Dermis blood vessel endothelial cell (primary cell): ENCODE measurements at regions not wholly inside any gene's neighbourhood (a gene's known extent, or its start where the extent isn't known, plus 50 kb on each side); places are given as distances from the start of the nearest gene placed in this dataset.

ENCODE experiments used
- DNase-seq: peaks from one replicate; pipeline ENCODE4 v3.0.0; 2010

DNA sequence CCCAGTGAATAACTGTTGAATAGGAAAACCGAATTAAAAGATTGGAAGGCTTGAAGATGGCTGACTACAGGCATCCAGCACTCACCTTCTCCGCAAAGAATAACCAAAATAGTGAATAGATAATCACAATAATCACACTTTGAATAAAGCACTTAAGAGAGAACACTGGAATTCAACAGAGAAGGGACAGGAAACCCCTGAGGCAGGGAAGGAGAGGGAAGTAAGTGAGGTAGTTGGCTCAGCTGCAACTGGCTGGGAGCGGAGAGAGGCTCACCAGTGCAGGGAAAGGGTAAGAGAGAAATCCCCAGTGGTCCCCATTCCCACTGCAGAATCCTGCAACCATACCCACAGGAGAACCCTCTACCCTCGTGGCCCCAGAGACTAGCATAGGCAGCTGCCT, 246.6 kb upstream of the NCKAP5 start:
- DNase-seq: peak; percentile 19

DNA sequence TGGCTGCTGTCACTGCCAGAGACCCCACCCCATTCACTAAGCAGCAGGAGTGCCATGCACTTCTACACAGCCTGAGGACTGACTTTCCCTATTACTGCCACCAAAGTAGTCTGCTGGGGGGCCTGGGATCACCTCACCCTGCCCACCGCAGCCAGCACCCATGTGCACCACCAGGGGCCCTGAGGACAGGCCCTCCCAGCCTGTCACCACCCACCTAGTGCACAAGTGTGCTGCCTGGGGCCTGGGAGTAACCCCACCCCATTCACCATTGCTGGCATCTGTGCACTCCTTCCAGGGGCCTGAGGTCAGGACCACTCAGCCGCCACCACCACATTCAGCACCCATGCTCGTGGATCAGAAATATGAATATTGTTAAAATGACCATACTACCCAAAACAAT, 247.8 kb upstream of the NCKAP5 start:
- DNase-seq: no peak

DNA sequence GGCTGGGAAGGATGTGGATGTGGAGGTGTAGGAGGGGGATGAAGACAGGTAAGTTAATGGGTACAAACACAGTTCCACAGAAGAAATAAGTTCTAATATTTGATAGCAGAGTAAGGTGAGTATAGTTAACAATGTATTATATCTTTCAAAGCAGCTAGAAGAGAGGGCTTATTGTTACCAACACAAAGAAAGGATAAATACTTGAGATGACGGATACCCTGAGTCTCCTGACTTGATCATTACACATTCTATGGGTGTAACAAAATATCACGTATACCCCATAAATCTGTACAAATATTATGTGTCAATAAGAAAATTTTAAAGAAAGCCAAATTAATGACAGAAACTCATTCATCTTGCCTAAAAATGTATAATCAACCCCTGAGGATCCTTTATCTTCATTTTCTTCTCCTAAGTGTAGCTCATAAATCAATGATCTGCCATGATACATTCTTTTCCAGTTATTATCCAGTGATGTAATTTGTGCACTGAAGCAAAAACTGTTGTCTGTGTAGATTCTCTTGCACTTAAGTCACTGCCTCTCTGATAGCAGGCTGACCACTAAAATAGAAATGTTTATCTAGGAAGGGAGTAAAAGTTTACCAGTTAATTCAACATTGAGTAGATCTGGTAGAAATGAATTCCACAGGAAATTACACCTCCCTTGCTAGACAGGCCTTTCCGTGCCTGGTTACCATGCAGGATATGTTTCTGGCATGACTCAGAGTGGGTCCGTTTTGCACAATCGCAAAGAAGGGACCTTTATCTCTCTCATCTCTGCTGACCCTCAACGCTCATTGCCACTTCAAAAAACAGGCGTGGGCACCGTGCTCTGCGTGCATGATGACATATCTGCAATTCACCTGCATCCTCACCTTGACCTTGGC, 249.7 kb upstream of the NCKAP5 start:
- DNase-seq: peak; percentile 96

DNA sequence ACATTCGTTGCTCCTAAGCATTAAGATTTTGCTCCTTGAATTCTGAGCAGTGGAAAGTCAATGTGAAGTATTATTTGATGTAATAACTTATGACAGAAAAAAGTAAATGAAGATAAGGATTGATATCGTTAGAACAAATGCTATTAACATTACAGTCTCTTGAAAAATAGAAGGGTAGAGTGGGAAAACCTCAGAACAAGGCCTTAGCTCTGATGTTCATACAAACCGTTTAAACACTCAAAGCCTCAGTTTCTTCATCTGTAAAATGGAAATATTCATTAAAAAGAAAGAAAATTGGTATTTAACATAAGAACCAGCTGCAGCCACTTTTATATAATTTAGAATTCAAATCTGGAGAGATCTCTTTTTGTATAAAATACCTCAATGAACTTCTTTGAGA, 250.4 kb upstream of the NCKAP5 start:
- DNase-seq: no peak

DNA sequence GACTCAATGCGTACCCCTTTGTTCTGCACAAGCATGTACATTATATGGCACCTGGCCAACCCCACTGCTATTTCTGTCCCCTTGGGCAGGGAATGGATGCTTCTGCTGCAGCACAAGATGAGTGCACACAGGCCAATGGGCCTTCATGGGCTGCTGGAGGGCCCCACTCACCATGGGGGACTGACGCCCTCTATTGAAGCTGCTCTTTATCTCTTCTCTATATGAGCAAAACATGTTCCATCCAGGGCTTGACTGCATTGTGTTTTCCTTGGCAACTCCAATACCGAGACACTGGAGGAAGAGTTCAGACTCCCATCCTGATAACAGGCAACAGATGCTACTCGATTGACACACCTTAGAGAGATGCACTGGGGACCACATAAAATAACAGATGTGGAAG, 251.6 kb upstream of the NCKAP5 start:
- DNase-seq: peak; percentile 32

DNA sequence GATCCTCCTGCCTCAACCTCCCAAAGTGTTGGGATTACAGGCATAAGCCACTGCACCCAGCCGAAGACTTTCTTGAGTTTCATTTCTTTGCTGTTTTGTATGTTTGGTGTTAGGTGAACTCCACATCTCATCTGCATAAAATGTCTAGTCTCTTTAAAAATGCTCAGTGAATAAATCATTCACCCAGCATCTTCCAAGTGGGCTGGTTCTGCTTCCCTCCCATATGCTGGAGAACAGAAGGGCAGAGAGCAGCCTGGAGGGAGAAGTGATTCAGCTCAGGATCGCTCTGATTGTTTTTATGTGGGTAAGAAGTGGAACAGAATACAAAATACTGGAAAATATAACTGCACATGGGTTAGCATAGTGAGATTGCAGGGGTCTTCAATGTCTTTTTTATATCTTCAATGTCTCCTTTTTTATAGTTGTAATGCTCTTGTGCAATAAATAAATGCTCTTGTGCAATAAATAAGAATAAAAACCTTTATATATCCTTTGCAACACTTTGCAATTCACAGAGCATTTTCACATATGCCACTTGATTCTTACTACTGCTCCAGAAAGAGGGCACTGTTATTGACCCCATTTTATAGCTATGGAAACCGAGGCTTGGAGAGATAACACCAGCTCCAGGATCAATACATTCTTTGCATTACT, 253.0 kb upstream of the NCKAP5 start:
- DNase-seq: no peak

DNA sequence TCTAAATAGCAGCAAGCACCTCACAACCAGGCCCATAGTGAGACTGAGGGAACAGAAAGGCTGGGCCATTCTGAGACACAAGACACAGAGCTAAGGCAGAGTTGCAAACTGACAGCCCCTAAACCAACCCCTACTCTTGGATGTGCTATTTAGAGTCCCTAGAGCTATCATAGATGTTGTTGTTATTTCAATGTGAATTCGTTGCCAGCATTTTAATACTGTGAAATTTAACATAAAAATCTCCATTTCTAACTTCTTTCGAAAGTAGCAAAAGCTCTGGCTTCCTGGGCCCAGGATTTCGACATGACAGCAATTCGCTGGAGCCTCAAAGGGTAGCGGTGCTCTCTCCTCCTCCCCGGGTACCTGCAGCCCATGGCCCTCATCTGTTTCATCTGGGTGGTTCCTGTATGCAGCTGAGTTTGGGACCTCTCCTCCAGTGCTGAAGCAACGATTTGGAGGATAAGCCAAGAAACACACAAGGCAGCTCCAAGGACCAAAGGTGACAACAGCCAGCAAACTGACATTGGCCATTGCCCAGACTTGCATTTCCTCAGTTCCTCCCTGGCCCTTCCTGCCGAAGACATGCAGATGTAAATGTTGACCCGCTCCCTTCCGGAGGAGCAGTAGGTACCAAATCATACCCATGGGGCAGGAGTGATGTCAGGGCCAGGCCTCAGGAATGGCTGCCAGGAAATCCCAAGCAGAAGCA, 254.4 kb upstream of the NCKAP5 start:
- DNase-seq: peak; percentile 18

DNA sequence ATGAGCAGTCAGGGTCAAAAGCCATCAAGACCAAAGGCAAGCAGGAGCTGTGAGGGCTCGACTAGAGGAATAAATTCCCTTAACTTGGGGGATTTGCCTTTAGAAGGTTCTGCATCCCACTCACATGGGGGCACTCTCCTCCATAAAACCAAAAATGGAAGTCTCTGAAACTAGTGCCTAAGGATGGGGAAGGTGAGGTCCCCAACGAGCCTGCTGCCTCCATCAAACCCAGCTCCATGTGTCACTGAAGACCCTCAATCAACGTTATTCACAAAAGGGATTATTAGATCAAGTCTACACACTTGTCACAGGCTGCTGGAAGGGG, 254.9 kb upstream of the NCKAP5 start:
- DNase-seq: no peak

DNA sequence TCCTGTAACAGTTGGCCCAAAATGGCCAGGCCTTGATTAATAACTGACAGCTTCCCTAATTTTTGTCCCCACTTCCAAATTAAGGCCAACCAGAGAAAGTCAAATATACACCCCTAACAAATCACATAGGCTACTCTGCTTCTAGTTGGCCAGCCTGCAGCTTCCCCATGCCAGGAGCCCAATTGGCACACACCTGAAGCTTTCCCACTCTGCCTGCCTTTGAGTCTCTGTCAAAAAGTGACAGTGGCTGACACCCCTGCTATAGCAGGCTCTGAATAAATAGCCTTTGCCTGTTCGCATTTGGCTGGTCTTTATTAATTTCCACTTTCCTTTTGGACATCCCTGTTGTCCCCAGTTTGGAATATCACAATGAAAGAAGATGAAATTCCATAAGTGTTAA, 256.6 kb upstream of the NCKAP5 start:
- DNase-seq: no peak

DNA sequence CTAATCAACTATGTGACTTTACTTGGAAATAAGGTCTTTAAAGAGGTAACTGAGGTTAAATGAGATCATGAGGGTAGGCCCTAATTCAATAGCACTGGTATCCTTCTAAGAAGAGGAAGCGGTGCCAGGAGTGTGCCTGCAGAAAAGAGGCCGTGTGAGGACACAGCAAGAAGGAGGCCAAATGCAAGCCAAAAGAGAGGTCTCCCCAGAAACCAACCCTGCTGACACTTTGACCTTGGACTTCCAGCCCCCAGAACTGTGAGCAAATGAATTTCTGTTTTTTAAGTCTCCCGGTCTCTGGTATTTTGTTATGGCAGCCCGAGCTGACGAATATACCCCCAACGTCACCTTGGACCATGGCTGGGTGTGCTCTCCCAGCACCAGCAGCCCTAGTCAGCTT, 257.5 kb upstream of the NCKAP5 start:
- DNase-seq: no peak

DNA sequence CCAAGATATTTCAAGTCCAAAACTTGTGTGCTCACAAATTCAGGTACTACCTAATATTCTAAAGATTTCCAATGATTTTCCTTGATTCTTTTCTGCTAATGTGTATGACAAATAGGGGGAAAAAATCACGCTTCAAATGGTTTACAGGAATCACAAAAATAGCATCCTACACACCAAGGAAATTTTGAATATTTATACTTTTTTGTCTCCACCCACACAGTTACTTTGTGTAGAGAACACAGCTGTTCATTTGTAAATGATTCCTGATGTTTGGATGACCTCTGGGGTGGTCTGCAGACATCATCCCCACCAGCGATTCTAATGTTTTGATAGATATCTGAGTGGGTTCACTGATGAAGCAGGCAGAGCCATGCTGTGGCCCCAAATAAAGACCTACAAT, 260.6 kb upstream of the NCKAP5 start:
- DNase-seq: no peak

DNA sequence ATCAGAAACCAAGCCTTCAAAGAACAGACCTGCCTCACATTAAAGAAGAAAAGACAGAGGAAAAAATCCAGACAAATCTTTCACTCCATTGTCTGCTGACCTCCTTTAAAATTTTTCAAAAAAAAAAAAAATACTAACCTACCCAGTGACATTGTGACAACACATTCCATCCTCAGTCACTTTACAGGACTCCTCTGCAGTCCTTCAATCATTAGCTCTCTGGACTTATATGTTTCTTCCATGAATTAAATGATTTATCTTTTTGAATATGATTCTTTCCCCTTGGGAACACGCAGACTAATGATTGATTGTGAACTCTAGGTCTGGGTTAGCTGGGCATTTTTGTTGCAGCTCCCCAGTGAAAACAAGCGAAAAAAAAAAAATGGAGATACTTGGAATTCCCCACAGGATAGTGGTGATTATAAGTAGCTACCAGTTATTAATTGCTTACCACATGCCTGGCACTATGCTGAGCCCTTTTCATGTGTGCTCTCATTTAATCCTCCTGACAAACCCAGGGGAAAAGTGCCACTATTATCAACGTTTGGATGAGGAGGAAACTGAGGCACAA, 261.3 kb upstream of the NCKAP5 start:
- DNase-seq: no peak

DNA sequence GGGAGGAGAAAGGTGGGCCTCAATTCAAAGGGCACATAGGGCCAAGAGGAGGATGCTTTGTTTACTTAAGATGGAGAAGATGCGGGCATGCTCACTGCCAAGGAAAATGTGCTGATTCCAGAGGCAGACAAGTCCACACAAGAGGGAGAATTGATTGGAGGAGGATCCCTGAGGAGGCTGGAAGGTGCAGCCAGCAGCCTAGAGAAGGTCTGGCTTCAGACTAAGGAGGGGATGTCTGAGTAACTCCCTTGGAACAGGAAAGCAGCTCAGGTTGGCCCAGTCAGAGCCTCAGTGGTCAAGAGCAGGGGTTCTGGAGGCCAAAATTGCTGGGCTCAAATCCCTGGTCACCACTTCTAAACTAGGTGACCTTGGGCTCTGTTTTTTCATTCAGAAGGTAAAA, 265.5 kb upstream of the NCKAP5 start:
- no peak for DNase-seq

DNA sequence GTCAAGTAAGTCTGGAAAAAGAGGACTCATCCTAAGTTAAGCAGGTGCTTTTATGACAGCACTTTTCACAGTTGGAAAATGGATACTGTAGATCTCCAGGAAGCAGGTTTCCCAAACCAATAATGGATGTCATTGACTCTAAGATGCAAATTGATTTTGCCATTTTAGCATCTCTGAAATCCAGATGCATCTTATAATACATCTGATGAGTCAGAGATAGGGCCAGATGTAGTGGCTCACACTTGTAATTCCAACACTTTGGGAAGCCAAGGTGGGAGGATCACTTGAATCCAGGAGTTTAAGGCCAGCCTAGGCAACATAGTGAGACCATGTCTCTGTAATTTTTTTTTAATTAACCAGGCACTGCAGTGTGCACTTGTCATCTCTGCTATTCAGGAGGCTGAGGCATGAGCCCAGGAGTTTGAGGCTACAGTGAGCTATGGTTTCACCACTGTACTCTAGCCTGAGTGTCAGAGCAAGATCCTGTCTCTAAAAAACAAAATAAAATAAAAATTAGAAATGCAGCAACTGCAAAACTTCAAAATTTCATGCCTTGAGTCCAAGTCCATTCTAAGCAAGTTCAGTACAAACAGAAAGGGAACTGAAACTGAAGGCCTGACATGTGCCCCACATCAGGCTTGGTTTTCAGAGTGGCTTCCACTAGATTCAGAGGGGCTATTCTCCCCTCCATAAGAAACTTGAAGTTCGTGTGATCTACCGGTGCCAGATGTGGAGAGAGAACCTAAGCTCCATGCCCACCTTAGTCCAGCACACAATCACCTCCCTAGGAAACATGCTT, 267.8 kb upstream of the NCKAP5 start:
- DNase-seq: no peak

DNA sequence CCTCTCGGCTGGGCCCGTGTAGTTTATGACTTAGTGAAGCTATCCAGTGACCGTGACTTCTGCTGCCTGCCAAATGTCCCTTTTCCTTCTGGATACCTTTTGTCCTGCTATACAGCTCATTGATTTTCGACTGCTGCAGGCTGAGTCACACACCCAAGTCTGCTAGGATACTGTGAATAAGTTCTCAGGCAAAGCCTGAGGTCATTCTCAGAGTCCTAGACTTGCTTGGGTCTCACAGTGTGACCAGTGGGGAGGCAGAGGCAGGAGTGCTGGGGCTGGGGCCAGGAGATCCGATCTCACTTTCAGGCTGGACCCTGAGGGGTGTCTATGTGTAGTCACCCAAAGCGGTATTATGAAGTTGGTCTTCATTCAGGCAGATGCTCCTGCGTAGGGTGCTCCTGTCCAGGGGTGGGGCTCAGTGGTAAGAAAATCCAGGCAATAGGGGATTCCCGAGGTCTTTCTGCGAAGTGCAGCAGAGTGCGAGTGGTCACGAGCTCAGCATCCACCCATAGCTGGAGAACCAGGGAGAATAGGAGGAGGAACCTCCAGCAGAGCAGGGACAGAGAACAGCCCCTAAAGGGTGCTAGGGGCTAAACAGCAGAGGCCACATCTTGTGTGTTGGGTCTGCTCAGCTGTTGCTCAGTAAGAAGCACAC, 268.6 kb upstream of the NCKAP5 start:
- DNase-seq: no peak

DNA sequence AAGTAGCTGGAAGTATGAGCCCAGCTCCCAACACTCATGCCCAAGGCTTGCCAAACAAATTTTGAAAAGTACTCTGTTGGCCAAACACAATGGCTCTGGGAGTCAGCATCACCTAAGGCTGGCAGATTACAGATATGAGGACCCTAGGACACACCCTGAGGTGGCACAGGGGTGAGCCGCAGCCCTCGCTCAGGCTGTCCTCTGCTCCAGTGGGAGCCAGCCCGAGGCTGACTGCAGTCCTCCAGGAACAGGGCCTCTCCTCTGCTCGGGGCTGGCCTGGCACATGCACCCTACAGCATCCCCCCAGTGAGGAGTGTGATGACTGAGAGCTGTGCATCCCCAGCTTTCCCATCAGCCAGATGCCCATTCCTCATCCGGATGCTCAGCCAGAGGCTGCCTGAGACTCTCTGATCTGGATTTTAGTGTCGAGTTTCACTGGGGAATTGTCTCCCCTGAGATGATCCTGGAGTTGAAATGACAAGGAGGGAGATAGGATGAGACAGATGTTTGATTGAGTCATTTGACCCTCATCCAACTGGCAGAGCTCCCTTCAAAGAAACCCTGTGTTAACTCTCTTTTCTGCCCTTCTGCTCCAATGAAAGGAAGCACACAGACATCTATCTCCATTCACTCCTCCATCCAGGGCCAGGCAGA, 269.3 kb upstream of the NCKAP5 start:
- DNase-seq: no peak

DNA sequence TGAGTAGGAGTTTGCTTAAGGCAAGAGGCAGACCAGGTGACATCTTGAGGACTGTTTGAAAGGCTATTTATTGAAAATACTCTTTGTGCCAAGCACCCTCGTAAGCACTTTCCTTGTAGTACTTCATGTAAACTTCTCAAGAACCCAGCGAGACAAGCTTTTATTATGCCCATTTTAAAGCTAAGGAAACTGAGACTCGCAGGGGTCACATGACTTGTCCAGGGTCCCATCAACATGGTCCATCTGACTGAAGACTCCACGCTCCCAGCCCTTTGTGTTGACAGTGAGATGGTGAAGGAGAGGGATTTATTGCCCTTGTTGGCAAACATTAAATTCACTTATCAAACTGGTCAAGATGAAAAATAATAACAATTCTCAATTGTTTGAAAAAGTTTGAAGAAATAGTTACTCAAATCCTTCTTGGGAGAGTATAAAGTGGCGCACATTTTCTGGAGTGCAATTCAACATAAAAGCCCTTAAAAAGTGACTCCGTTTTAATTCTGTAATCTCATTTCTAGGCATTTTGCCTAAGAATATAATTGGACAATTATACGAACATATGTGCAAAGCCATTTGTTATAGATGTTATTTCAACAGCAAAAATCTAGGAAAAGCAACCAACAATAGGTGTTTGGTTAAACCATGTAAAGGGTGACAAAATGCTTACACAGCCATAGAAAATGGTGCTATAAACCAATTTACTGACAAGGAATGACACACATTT, 270.5 kb upstream of the NCKAP5 start:
- no peak for DNase-seq

DNA sequence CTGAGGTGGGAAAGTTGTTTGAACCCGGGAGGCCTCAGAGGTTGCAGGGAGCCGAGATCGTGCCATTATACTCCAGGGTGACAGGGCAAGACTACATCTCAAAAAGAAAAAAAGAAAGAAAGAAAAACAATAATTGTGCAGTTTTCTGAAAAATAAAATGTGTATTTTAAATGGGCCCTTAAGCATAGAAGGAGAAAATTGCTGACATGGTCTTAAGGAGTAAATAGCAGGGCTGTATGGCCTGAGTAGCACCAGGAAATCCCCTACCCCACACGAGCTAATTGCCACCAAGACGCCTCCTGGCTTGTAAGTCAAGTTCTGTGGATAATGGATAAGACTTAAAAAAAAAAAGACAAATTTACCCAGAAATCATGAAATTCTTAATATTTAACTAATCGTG, 271.4 kb upstream of the NCKAP5 start:
- no peak for DNase-seq

DNA sequence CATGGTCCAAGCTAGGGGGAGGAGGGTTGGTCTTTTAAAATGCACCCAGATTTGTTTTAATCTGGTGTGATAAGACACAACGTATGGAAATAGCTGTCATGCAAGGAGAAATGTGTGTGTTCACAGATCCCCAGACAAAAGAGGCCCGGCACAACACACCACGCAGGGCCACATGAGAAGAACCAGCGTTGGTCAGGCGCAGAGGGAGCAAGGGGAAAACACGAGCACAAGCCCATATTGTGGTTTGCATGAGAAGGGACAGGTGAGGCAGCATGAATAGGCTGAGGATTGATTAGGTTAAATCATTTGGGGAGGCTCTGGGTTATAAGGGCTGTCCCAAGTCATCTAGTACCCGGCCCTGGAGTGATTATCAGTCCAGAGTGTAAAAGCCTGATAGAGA, 272.5 kb upstream of the NCKAP5 start:
- no peak for DNase-seq

DNA sequence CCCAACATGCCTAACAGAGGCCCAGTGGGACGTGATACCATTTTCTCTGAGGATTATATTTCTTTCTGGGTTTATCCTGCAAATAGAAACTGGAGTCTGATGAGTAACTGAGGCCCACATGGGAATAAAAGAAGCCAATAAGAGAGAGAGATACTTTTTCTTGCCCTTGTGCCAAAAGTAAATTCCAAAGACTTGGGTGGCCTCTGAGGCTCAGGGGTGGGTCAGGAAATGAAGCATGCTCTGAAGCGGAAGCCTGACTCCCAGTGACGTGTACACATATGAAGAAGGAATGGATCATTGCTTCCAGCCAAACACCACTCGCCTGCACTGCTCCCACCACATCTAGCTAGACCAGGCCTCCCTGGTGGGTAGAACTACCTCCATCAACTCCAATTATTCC, 273.6 kb upstream of the NCKAP5 start:
- DNase-seq: peak; percentile 93

DNA sequence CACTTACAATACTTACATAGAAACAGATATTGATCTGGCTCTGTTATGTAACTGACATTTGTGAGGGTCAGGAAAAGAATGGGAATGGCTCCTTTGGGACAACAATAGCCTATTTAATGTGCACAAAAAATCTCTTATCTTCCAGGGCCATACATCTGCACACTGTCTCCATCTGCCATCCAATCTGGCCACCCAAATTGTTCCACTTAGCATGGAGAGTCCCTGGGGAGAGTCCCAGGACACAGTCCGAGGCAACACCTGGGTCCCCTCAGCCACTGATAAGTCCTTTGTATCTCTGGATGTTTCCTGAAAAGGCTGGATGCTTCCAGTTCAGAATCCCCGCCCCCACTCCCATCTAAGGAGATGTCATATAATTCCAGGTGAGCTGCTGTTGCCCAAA, 274.2 kb upstream of the NCKAP5 start:
- DNase-seq: no peak
